ENCODE measurements at regions not wholly inside any gene's neighbourhood (a gene's known extent, or its start where the extent isn't known, plus 50 kb on each side); places are given as distances from the start of the nearest gene placed in this dataset.
"Not testable (repeated sequence)": the region's sequence is repeated elsewhere in the genome, so short reads cannot be mapped to it uniquely, and the experiment has no call there.

DNA sequence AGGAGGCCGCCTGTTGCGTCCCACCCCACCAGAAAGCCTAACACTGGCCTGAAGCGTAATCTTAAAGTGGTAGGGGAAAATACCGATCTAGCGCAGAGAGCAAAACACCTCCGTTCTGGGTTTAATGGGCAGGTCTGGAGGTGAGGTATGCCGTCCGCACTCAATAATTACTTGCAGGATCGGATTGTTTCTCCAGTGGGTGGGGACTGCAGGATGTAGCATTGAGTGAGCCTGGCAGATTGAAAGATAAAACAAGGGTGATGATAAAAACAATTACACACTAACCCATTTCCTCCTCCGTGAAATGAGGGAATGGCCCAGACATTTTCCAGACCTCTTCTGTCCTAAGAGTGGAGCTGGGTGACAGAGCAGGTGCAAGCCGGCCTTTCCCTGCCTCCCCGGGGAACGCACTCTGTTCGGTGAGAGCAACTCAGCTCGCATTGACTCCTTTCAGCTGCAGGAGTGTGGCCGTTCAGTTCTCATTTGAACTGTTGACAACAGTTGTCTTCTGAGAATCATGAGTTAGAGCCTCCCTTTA, 110.2 kb upstream of the DOCK9 start:
- in situ Hi-C loops (cut with HindIII; ENCODE audit: low sequenced_read_pairs), result no loop called here
- peak overlapping the region; percentile 71 for H3K4me3 ChIP-seq (ENCODE audit: low read depth, low read length)
- no peak for DNase-seq (ENCODE audit: low read depth, low spot score)
- TF ChIP-seq, protein P1, sequence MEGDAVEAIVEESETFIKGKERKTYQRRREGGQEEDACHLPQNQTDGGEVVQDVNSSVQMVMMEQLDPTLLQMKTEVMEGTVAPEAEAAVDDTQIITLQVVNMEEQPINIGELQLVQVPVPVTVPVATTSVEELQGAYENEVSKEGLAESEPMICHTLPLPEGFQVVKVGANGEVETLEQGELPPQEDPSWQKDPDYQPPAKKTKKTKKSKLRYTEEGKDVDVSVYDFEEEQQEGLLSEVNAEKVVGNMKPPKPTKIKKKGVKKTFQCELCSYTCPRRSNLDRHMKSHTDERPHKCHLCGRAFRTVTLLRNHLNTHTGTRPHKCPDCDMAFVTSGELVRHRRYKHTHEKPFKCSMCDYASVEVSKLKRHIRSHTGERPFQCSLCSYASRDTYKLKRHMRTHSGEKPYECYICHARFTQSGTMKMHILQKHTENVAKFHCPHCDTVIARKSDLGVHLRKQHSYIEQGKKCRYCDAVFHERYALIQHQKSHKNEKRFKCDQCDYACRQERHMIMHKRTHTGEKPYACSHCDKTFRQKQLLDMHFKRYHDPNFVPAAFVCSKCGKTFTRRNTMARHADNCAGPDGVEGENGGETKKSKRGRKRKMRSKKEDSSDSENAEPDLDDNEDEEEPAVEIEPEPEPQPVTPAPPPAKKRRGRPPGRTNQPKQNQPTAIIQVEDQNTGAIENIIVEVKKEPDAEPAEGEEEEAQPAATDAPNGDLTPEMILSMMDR (IDR thresholded peaks at IDR 0.05; ENCODE audit: low read depth, low read length), result no peak

DNA sequence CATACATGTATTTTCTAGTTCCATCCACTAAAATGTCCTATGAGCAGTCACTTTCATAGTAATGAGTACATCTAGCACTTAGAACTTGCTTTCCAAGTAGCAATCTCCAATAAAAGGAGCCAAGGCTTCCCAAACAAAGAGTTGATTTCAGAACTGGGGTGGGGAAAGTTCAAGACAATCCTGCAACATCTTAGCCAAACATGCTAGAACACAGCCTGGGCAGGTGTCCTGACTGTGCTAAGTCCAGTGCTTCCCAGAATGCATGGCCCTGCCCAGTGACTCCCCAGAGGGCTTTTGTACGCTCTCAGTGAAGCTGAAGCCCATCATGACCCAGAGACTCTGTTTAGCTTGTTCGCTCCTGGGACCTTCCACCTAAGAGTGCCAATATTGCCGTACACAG, 106.7 kb upstream of the UBAC2 start:
- in situ Hi-C loops (cut with HindIII; ENCODE audit: low sequenced_read_pairs), result no loop called here
- no peak for DNase-seq (ENCODE audit: low read depth, low spot score)
- H3K4me3 ChIP-seq (ENCODE audit: low read depth, low read length), result no peak overlapping the region
- TF ChIP-seq, protein P1 (IDR thresholded peaks at IDR 0.05; ENCODE audit: low read depth, low read length), result no peak

DNA sequence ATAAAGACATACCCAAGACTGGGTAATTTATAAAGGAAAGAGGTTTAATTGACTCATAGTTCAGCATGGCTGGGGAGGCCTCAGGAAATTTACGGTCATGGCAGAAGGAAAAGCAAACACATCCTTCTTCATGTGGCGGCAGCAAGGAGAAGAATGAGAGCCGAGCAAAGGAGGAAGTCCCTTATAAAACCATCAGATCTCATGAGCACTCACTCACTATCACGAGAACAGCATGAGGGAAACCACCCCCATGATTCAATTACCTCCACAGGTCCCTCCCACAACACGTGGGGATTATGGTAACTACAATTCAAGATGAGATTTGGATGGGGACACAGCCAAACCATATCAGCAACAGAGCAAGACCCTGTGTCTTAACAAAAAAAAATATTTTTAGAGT, 98.8 kb upstream of the UBAC2 start:
- H3K4me3 ChIP-seq (ENCODE audit: low read depth, low read length); DNase-seq (ENCODE audit: low read depth, low spot score); in situ Hi-C loops (cut with HindIII; ENCODE audit: low sequenced_read_pairs): not testable (repeated sequence)

DNA sequence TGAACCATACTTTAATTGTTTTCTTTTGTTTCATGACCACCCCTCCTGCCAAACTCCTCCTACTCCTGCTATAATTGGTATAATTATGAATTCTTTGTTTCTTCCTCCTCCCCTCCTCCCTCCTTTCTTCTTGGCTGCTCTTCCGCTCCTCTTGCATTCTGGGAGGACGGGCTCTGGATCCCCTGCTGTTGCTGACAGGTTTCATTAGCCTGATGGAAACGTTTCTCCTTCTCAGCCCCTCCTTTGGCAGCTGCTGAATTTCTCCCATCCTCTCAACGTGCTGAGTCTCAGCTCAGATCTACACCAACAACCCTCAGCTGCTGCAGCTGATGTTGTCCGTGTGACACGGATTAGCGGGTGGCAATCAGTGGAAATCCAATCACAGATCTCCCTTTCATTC, 97.1 kb upstream of the UBAC2 start:
- DNase-seq (ENCODE audit: low read depth, low spot score), result no peak
- in situ Hi-C loops (cut with HindIII; ENCODE audit: low sequenced_read_pairs), result no loop called here
- TF ChIP-seq, protein P1 (IDR thresholded peaks at IDR 0.05; ENCODE audit: low read depth, low read length), result no peak
- no peak overlapping the region for H3K4me3 ChIP-seq (ENCODE audit: low read depth, low read length)

DNA sequence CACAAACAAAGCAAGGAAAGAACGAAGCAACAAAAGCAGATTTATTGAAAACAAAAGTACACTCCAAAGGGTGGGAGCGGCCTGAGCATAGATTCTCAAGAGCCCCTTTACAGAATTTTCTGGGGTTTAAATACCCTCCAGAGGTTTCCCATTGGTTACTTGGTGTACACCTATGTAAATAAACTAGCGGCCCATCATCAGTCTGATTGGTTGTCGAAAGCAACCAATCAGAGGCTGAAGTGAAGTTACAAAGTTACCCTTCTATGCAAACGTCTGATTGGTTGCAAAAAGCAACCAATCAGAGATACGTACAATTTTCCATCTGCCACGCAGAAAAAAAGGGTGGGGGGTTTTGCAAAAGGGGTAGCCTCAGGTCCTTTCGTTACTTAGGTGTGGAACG, 96.3 kb upstream of the UBAC2 start:
- H3K4me3 ChIP-seq (ENCODE audit: low read depth, low read length), result no peak overlapping the region
- in situ Hi-C loops (cut with HindIII; ENCODE audit: low sequenced_read_pairs), result no loop called here
- TF ChIP-seq, protein P1 (IDR thresholded peaks at IDR 0.05; ENCODE audit: low read depth, low read length), result no peak
- DNase-seq (ENCODE audit: low read depth, low spot score), result no peak

DNA sequence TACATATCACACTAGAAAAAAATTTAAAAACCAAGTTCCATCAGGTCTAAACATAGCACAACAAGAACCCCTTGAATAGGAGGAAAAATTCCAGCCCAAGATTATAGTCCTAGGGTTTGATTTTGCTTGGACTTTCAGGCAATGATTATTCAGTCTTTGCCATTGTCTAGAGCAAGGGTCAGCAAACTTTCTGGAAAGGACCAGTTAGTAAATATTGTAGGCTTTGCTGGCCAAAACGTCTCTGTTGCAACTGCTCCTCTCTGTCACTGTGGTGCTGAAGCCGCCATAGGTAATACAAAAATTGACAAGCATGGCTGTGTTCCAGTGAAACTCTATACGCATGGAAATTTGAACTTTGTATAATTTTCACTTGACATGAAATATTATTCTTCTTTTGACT, 95.5 kb upstream of the UBAC2 start:
- in situ Hi-C loops (cut with HindIII; ENCODE audit: low sequenced_read_pairs), result no loop called here
- DNase-seq (ENCODE audit: low read depth, low spot score), result no peak
- H3K4me3 ChIP-seq (ENCODE audit: low read depth, low read length), result no peak overlapping the region
- TF ChIP-seq, protein P1 (IDR thresholded peaks at IDR 0.05; ENCODE audit: low read depth, low read length), result no peak

DNA sequence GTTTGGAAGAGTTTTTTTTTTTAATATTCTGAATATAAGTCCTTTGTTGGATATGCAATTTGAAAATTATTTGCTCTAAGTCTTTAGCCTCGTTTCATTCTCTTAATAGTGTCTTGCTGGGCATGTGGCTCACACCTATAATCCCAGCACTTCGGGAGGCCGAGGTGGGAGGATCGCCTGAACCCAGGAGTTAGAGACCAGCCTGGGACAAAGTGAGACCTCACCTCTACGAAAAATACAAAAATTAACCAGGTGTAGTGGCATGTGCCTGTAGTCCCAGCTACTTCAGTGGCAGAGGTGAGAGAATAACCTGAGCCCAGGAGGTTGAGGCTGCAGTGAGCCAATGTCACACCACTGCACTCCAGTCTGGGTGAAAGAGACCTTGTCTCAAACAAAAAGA, 87.3 kb upstream of the UBAC2 start:
- DNase-seq (ENCODE audit: low read depth, low spot score), result no peak
- in situ Hi-C loops (cut with HindIII; ENCODE audit: low sequenced_read_pairs), result no loop called here
- TF ChIP-seq, protein P1 (IDR thresholded peaks at IDR 0.05; ENCODE audit: low read depth, low read length), result no peak
- H3K4me3 ChIP-seq (ENCODE audit: low read depth, low read length), result no peak overlapping the region

Data from astrocyte of the spinal cord (primary cell).